Ovary (tissue), 7 donors: ENCODE measurements at regions not wholly inside any gene's neighbourhood (a gene's known extent, or its start where the extent isn't known, plus 50 kb on each side); places are given as distances from the start of the nearest gene placed in this dataset.

Experiments
- DNase-seq, 5 donors: peaks; one replicate each; pipeline ENCODE4 v3.0.0-alpha.2; 2019 to 2020
- H3K27ac ChIP-seq, 2 donors: fragments of 200-600 bp; one replicate each; pipeline versions ENCODE4 v1.5.1 to v1.8.0; 2019 to 2022
- H3K27me3 ChIP-seq: fragments of 200-600 bp; one replicate; pipeline ENCODE4 v1.8.0; 2022
- H3K36me3 ChIP-seq: fragments of 200-600 bp; sonication (generic); one replicate; pipeline ENCODE4 v1.5.1; 2019
- H3K4me1 ChIP-seq: one replicate; pipeline ENCODE4 v1.8.1; 2013; ENCODE audit warnings: mild to moderate bottlenecking, moderate library complexity; ENCODE audit not compliant: insufficient read depth
- H3K4me3 ChIP-seq: fragments of 200-600 bp; sonication (generic); one replicate; pipeline ENCODE4 v1.5.1; 2017
- H3K9me3 ChIP-seq, 2 donors: fragments of 200-600 bp in 1 of 2; sonication (generic) in 1 of 2; one replicate each; pipeline versions ENCODE4 v1.5.1 to v1.8.1; 2013 to 2019; ENCODE audit warnings: mild to moderate bottlenecking in 1 of 2, moderate library complexity in 1 of 2
- EP300 ChIP-seq: sonication (generic); formaldehyde crosslinking; IDR thresholded peaks from one replicate; pipeline ENCODE4 v1.6.1; 2017; ENCODE audit warnings: antibody characterized with exemption
- POLR2A ChIP-seq: fragments of 450-650 bp; IDR thresholded peaks from one replicate; pipeline ENCODE4 v1.6.1; 2017; ENCODE audit warnings: antibody characterized with exemption, mild to moderate bottlenecking, moderate library complexity
- WGBS, 3 donors: extraction: QIAGEN DNeasy Blood & Tissue Kit in 1 of 3; methylation state at CpG; one replicate each; pipeline versions ENCODE4 v1.1.5 to v1.1.7; 2013 to 2017; 5-methylcytosine and 5-hydroxymethylcytosine counted together
- intact Hi-C, 4 donors: fragments of 100-400 bp; cut with DNase I; formaldehyde crosslinking; loops; one replicate each; pipeline versions ENCODE4 v1.11.0 to v1.15.1; 2022 to 2023
- TF ChIP-seq, protein P1 (sequence below), 3 donors: fragments of 450-650 bp in 2 of 3; fragments of 200-600 bp in 1 of 3; IDR thresholded peaks; one replicate each; pipeline versions ENCODE4 v1.5.1 to v1.8.0; 2016 to 2022; ENCODE audit warnings: antibody characterized with exemption in 3 of 3, mild to moderate bottlenecking in 1 of 3
- donor health status: DM: no; HTN: no; CAD: no; lungs with moderate emphysema.
- donor health status: DM: no; HTN: no; CAD: no.
- donor health status: Bipolar disorder and iron deficiency.
- donor health status: DM: no; HTN: no; CAD: no.
- donor health status: DM: yes; HTN: yes; CAD: no.

DNA sequence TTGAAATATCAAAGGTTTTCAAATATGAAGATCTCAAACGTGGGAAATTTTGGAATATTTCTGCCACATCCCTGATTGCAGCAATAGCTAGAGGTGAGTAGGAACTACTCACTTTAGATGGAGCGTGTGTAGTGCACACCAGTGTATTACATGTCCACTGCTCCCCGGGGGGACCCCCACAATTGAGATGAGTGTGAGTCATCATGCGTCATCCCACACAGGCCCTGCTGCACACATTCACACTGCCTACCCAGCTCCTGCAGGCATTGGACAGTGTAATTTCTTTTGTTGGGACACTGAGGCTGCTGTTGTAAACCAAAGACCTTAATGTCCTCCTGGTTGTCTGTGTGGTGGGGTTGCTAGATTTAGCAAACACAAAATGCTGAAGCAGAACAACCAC is 280.0 kb downstream of the GAS1 start:
- Histone ChIP-seq H3K4me1 (peaks cover 2% of the 10 kb centered on the region), H3K27ac (no peak overlapping the region), H3K27me3 (no peaks in the 10 kb centered on the region), H3K36me3 (no peaks in the 10 kb centered on the region), H3K9me3 (no peaks in the 10 kb centered on the region), H3K4me3 (no peak overlapping the region)
- 82 to 93% (median 92%) methylated on average over 4 of the region's 4 CpGs for WGBS, 3 donors
- TF ChIP-seq EP300, result no peak
- TF ChIP-seq POLR2A, result no peak
- TF ChIP-seq, protein P1, sequence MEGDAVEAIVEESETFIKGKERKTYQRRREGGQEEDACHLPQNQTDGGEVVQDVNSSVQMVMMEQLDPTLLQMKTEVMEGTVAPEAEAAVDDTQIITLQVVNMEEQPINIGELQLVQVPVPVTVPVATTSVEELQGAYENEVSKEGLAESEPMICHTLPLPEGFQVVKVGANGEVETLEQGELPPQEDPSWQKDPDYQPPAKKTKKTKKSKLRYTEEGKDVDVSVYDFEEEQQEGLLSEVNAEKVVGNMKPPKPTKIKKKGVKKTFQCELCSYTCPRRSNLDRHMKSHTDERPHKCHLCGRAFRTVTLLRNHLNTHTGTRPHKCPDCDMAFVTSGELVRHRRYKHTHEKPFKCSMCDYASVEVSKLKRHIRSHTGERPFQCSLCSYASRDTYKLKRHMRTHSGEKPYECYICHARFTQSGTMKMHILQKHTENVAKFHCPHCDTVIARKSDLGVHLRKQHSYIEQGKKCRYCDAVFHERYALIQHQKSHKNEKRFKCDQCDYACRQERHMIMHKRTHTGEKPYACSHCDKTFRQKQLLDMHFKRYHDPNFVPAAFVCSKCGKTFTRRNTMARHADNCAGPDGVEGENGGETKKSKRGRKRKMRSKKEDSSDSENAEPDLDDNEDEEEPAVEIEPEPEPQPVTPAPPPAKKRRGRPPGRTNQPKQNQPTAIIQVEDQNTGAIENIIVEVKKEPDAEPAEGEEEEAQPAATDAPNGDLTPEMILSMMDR (IDR thresholded peaks at IDR 0.05), result no peak
- DNase-seq, result no peak
- intact Hi-C loops, result no loop called here

DNA sequence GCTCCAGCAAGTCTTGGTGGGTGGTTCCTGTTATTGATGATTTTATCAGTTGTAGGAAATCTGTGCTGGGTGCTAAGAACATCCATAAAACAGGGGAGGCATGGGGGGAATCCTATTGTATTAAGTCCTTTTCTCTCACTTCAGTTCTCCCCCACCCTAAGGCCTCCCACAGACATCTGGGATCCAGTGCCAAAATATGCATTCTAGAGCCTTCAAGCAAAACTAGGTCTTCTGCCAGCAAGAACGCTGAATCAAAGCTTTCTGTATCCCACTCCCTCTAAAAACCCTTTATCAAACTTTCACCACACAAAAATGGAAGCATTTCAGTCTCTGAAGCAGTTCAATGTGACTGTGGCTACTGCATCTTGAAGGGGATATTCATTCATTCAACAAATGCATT is 281.9 kb downstream of the GAS1 start:
- no peak for TF ChIP-seq POLR2A
- TF ChIP-seq, protein P1 (IDR thresholded peaks at IDR 0.05), result no peak
- TF ChIP-seq EP300, result no peak
- no peak overlapping the region for H3K4me3 ChIP-seq
- no peak overlapping the region for H3K27ac ChIP-seq
- H3K4me1 ChIP-seq, result peaks cover 2% of the 10 kb centered on the region
- no peak for DNase-seq
- no peaks in the 10 kb centered on the region for H3K9me3 ChIP-seq
- H3K27me3 ChIP-seq, result no peaks in the 10 kb centered on the region
- H3K36me3 ChIP-seq, result no peaks in the 10 kb centered on the region
- WGBS, 3 donors, result 8 to 22% (median 13%) methylated on average over 1 of the region's 1 CpG
- intact Hi-C loops, result no loop called here

DNA sequence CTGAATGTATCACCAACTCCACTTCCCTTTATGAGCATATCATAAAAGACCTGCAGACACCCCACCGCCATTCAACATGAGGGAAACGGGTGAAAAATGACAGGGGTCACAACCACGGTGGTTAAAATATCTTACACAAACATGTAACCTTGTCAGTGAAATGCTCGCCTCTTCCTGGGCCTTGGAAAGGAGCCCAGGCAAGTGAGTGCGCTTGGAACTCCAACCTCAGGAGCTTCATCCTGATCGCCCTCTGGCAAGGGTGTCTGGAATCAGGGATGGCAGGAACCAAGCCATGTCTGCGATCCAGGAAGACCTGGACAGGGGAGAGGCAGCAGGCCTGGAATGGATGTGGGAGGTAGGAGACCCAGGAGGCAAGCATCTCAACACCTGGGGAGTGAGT is 282.7 kb downstream of the GAS1 start:
- intact Hi-C loops, result no loop called here
- no peaks in the 10 kb centered on the region for H3K4me1 ChIP-seq
- no peak overlapping the region for H3K27ac ChIP-seq
- 67 to 74% (median 68%) methylated on average over 7 of the region's 7 CpGs for WGBS, 3 donors
- TF ChIP-seq POLR2A (no peak), EP300 (no peak)
- TF ChIP-seq, protein P1 (IDR thresholded peaks at IDR 0.05), result no peak
- no peak overlapping the region for H3K4me3 ChIP-seq
- H3K27me3 ChIP-seq, result no peaks in the 10 kb centered on the region
- DNase-seq, result no peak
- H3K9me3 ChIP-seq, result no peaks in the 10 kb centered on the region
- H3K36me3 ChIP-seq, result no peaks in the 10 kb centered on the region

DNA sequence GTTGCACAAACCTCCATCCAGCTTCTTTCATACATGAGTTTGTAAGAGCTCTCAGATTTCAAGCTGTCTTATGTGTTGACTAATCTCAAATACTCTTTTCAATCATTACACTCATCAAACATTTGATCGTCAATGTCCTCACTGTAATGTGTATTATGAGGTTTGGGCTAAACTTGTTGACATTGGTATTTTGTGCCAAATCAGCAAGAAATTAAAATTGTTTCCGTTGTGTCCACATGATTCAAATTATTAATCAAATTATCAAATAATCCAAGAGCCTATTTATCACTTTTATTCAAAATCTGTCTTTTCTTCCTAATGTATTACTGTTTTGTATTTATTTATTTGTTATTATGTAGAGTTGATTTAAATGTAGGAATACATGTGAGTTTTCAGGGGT is 283.4 kb downstream of the GAS1 start:
- intact Hi-C loops, result no loop called here
- Histone ChIP-seq H3K9me3 (no peaks in the 10 kb centered on the region), H3K4me1 (no peaks in the 10 kb centered on the region), H3K4me3 (no peak overlapping the region), H3K27me3 (no peaks in the 10 kb centered on the region), H3K27ac (no peak overlapping the region), H3K36me3 (no peaks in the 10 kb centered on the region)
- TF ChIP-seq, protein P1 (IDR thresholded peaks at IDR 0.05), result no peak
- TF ChIP-seq POLR2A, result no peak
- no peak for TF ChIP-seq EP300
- WGBS, 3 donors, result 90 to 92% (median 91%) methylated on average over 2 of the region's 2 CpGs
- no peak for DNase-seq
